ENCODE measurements at regions not wholly inside any gene's neighbourhood (a gene's known extent, or its start where the extent isn't known, plus 50 kb on each side); places are given as distances from the start of the nearest gene placed in this dataset.

DNA sequence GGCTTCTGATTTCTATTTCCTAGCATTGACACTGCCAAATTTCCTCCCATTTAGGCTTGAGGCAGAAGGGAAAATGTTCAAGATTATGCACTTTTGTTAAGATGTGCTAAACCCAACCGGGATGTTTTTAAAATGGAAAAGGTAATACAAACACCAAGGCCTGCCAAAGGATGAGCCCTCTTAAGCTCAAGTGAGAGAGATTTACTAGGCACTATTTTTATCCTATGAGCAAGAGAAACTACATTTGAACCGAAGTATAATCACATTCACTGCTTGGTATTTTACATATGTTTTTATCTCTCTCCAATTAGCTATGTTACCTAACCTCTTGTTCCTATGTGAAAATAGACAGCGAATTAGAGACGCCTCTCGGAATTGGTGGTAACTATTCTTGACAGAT is 295.8 kb downstream of the GABRB3 start:
- FAIRE-seq, result no peak

DNA sequence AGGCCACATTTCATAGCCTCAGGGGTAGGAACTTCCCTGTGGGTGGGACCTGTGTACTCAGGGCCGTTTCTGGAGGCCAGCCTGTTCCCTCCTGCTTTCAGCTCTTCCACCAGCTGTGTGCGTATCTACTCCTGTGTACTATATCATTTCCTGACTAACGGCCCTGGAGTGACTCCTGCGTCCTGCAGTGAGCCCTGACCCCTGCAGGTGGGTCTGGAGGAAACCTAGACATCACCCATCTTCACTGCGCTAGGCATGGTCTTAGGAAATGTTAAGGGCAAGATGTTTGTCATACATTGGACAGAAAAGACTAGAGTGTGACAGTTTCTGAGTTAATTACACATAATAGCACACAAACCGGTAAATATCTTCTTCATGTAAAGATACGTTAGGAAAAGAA is 297.3 kb downstream of the GABRB3 start:
- FAIRE-seq, result no peak

DNA sequence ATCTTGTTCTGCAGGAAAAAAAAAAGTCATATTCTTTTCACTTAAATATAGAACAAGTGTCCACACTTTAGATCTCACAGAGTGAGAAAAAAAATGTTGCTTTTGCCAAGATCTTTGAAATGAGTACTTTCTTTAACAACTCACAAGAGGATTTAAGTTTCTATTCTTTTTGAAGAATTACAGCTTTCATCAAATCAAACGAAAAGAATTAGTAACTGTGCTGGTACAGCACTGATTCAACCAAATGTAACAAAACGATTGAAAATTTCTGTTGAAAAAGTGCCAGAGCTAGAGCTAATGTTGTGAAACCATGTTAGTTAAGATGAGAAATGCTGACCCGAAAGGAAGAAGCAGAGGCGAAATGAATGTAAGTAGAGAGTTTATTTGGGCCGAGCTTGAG is 300.2 kb downstream of the GABRB3 start:
- FAIRE-seq, result no peak

GRCh38 chr15:26461847-26462608 is 310.8 kb downstream of the GABRB3 start:
- FAIRE-seq, result no peak

GRCh38 chr15:26460165-26460564 is 312.7 kb downstream of the GABRB3 start:
- no peak for FAIRE-seq

- no peak for FAIRE-seq
These were observed 317.0 kb downstream of the GABRB3 start for GRCh38 chr15:26455828-26456227.

GRCh38 chr15:26453914-26454313 is 319.0 kb downstream of the GABRB3 start:
- no peak for FAIRE-seq

- no peak for FAIRE-seq
These were observed 320.9 kb downstream of the GABRB3 start for GRCh38 chr15:26451995-26452394.

DNA sequence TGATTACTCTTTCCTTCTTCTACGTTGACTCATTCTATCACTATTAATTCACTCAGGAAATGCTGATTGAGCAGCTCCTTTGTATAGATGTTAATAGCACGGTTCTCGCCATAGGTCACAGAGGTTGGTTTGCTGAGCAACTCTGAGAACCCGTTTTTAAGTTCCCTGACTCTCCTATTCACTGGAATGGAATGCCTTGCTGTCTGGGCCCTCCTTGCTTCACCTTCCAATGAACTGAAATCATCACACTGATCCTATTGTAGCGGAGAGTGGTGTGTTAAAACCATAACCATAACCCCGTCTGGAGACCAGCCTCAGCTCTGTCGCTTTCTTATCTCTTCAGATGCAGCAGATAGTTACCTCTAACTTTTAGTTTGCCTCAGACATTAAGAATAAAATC is 323.6 kb downstream of the GABRB3 start:
- no peak for FAIRE-seq

DNA sequence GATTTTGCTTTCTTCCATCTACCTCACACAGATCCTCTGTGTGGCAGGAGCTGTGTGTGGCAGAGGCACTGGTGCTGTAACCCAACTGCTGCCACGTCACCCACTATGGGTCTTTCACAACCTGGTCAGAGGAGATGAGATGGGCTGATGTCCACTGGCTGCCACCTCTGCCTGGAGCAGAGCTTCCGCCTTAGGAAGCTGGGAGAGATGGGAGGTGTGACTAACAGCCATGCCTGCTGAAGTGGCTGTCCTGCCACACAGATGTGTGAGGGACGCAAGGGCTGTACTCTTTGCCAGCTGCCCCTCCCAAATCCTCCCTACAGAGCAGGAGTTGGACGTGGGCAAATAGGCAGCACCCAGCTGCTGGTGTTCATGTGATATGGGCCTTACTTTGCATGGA is 329.5 kb downstream of the GABRB3 start:
- no peak for FAIRE-seq

DNA sequence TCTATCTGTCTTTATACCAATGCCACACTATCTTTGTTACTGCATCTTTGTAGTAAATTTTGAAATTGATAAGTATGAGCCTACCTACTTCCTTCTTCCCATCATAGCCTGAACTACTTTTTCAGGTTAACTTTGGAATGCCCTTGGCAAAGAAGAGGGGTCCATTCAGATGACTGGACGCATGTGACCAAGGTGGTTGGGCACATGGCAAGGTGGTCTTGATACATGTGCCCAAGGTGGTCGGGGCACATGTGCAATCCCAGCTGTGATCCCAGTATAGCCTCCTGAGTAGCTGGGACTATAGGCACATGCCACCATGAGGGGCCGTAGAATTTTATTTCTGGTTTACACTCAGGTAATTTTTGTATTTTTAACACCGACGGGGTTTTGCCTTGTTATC is 330.2 kb downstream of the GABRB3 start:
- no peak for FAIRE-seq

- FAIRE-seq, result no peak
These were observed 333.2 kb downstream of the GABRB3 start for GRCh38 chr15:26439681-26440080.

DNA sequence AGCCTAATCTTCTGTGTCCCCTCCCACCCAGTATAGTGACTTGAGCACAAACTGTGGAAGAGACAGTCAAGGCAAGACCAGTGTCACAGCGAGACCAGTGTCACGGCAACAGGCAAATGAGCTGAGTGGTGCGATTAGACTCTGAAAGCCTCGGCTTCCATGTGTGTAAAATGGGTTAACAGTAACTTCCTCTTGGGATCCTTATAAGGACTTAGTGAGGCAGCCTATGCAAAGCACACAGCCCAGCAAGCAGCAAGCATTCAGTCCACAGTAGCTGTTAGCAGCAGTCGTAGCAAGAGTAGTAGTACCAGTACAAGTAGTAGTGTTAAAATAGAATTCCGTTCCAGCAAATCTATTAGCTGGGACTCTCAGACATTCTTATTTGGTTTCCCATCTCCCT is 334.1 kb downstream of the GABRB3 start:
- FAIRE-seq, result no peak

GRCh38 chr15:26438316-26438715 is 334.6 kb downstream of the GABRB3 start:
- FAIRE-seq, result no peak

DNA sequence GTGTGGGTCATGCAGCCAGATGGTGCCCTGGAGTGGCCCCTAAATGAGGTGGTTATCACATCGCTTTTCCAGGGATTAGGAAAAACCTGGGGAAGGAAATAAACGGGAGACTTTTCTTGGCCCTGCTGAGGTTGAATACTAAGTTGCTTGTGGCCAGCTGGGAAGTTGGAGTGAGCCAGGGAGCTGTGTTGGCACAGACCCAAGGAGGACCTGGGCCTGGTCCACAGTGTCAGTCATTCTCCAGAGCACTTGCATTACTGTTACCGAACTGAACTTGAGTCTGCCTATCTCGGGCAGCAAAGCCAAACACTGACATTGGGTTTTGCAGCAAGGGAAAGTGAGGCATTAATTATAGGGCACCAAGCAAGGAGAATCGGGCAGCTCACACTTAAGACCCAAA is 339.0 kb downstream of the GABRB3 start:
- no peak for FAIRE-seq

DNA sequence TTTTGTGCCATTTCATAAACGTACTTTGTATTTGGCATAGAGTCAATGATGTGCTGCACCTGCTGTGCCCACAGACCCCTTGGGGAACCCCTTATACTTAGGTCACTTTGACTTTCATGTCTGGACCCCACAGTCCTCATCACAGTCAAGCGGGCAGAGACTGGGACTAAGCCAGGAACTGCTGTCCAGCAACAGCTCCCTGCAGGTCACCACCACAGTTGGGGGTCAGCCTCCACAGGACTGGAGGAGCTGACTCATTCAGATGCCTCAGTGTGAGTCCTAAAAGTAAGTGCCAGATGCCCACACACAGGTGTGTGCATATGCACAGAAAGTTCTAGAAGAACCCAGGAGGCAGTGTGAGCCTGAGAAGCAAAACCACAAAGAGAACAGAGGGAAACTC is 339.8 kb downstream of the GABRB3 start:
- FAIRE-seq, result no peak

- FAIRE-seq, result no peak
These were observed 351.8 kb downstream of the GABRB3 start for GRCh38 chr15:26421065-26421464.

GRCh38 chr15:26395624-26396023 is 377.2 kb downstream of the GABRB3 start:
- no peak for FAIRE-seq

DNA sequence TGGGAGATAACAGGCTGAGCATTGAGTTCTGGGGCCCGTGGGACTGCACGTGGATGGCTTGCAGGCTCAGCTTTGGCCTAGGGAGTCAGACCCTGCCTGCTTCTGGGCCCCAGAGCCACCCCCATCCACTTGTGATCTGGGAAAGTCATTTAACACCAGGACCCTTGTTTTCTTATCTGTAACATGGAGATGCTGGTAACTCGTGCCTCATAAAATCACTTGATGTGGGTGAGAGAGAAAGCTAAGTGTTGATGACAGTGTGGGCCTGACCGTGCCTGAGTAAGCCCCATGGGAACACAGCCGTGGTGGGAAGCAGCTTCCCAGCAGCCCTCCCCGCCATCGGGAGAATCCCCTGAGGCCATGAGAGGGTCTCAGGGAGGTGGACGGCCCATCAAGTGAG is 378.1 kb downstream of the GABRB3 start:
- no peak for FAIRE-seq

DNA sequence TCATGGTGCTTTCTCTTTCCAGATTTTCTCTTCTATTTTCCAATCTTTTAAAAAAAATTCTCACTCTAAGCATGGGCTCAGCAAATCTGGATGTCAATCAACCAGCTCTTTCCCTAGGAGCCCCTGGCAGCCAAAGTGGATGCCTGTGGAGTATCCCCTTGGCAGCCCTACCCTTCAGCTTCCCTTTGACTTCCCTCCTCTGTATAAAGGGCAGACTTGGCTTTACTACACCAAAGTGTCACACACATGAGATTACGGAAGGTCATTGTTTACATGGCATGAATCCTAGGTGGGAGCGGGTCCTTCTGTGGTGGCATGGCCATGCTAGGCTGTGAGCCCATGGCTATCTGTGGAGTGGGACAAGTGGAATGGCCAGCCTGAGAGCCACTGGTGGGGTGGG is 379.9 kb downstream of the GABRB3 start:
- no peak for FAIRE-seq

DNA sequence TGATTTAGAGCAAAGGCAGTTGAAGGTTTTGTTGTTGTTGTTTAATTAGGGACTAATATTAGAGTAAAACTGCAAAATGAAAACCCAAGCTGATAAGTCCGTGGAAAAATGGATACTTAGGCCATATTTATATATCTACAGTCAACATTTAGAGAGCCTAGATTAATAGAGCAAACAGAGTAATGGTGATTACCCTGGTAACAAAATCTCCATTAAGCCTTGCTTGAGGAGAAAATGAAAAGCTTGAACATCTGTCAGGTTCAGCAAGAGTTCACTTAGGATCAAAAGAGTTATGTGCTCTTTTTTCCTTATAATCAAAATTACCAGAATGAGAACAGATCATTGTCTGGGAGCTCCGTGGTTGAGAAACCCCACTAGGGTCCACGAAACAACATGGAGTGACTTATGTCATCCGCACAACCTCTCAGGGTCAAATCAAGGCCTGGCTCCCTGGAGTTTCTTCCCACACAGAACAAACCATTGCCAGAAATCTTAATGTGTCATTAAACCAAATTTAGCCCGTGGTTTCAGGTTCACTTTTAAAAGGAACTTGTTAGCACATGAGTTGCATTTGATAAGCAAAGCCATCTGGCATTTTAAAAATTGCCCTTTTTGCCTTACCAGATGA is 381.2 kb downstream of the GABRB3 start:
- FAIRE-seq, result no peak

DNA sequence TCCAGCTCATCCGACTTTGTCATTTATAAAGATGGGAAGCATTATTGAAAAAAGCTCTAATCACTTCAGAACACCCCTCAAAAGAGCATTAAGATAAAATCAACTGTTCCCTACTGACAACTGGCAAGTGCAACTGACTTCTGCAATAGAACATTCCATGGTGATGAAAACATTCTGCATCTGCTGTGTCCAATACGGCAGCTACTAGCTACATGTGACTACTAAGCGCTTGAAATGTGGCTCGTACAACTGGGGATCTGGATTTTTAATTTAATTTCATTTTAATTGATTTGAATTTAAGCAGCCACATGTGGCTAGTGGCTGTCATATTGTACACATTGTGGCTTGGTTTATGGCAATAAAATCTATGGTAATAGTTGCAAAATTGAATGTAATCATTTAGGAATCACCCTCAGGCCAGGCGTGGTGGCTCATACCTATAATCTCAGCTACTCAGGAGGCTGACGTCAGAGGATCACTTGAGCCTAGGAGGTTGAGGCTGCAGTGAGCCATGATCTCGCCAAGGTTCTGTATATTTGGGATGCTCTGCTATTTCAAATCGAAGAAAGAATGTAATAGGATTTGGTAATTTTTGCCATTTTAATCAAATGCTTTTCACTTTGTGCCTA is 390.3 kb downstream of the GABRB3 start:
- FAIRE-seq, result no peak

- FAIRE-seq, result no peak
These were observed 394.6 kb downstream of the GABRB3 start for GRCh38 chr15:26378304-26378703.

- no peak for FAIRE-seq
These were observed 396.6 kb downstream of the GABRB3 start for GRCh38 chr15:26376243-26376642.

Measured in A204.1 (cell line).